B cell (primary cell): ENCODE measurements at regions not wholly inside any gene's neighbourhood (a gene's known extent, or its start where the extent isn't known, plus 50 kb on each side); places are given as distances from the start of the nearest gene placed in this dataset.

Experiments
- ATAC-seq: fragments of 200-7000 bp; cut with Tn5 transposase; one replicate; pipeline ENCODE4 v1.10.0; 2021; ENCODE audit warnings: low read depth, mild to moderate bottlenecking, moderate number of reproducible peaks, moderate library complexity
- CTCF ChIA-PET: fragments of 350-600 bp; sonication (Branson Sonifier 250); formaldehyde crosslinking; loops from one replicate; lab custom pipeline; 2021; ENCODE audit warnings: antibody characterized with exemption, inconsistent platforms; lab: Charles Lee
- POLR2A ChIA-PET: fragments of 350-600 bp; sonication (Branson Sonifier 250); formaldehyde crosslinking; loops from one replicate; lab custom pipeline; 2021; ENCODE audit warnings: antibody characterized with exemption; lab: Charles Lee
- DNase-seq: peaks from one replicate; pipeline ENCODE4 v3.0.0; 2013
- H2AFZ ChIP-seq: 2 replicates; pipeline ENCODE4 v1.6.1; 2012; ENCODE audit warnings: mild to moderate bottlenecking, low read depth, low read length; ENCODE audit not compliant: insufficient read depth, poor library complexity, severe bottlenecking
- H3K27ac ChIP-seq, 2 donors: 1 replicate in 1 of 2; 2 replicates in 1 of 2; pipeline ENCODE4 v1.5.1; 2012 to 2013; ENCODE audit warnings: low read length in 2 of 2, mild to moderate bottlenecking in 2 of 2, moderate library complexity in 1 of 2
- H3K27me3 ChIP-seq, 4 experiments: fragments of 200-600 bp in 1 of 4; sonication (generic) in 1 of 4; replicated peaks in 1 of 4; 1 replicate in 2 of 4; 2 replicates in 2 of 4; pipeline versions ENCODE4 v1.6.1 to v1.7.0; 2013 to 2016; ENCODE audit warnings: low read length in 3 of 4, mild to moderate bottlenecking in 2 of 4, mixed read lengths in 1 of 4, moderate library complexity in 1 of 4; ENCODE audit not compliant: insufficient read depth in 4 of 4, control insufficient read depth in 3 of 4; ENCODE audit errors: control extremely low read depth in 1 of 4
- H3K36me3 ChIP-seq, 2 experiments: replicated peaks in 1 of 2; 1 replicate in 1 of 2; 2 replicates in 1 of 2; pipeline versions ENCODE4 v1.6.1 to v1.7.1; 2013; ENCODE audit warnings: low read length in 1 of 2; ENCODE audit not compliant: insufficient read depth in 2 of 2, control insufficient read depth in 1 of 2; ENCODE audit errors: control extremely low read depth in 1 of 2, extremely low read depth in 1 of 2
- H3K4me1 ChIP-seq, 2 donors: fragments of 200-600 bp in 1 of 2; sonication (generic) in 1 of 2; 1 replicate in 1 of 2; 2 replicates in 1 of 2; pipeline versions ENCODE4 v1.5.1 to v1.6.1; 2013 to 2017; ENCODE audit warnings: low read length in 2 of 2; ENCODE audit not compliant: control insufficient read depth in 2 of 2, insufficient read depth in 2 of 2
- H3K4me2 ChIP-seq: replicated peaks from 2 replicates; pipeline ENCODE3; 2012; ENCODE audit warnings: mild to moderate bottlenecking, low read depth, low read length; ENCODE audit not compliant: poor library complexity, severe bottlenecking
- H3K4me3 ChIP-seq, 5 experiments: fragments of 200-600 bp in 1 of 5; sonication (generic) in 1 of 5; 1 replicate in 3 of 5; 2 replicates in 2 of 5; pipeline versions ENCODE4 v1.5.1 to v1.7.0; 2011 to 2016; ENCODE audit warnings: low read length in 4 of 5, mild to moderate bottlenecking in 4 of 5, low read depth in 2 of 5, control low read depth in 1 of 5, moderate library complexity in 1 of 5; ENCODE audit not compliant: insufficient read depth in 1 of 5; ENCODE audit errors: control extremely low read depth in 1 of 5, extremely low read depth in 1 of 5
- H3K79me2 ChIP-seq: fragments of 200-600 bp; sonication (generic); one replicate; pipeline ENCODE4 v1.6.0; 2016; ENCODE audit warnings: low read length; ENCODE audit not compliant: control insufficient read depth, insufficient read depth
- H3K9ac ChIP-seq: fragments of 200-600 bp; sonication (generic); 2 replicates; pipeline ENCODE4 v1.6.1; 2017; ENCODE audit warnings: mild to moderate bottlenecking, low read length, moderate library complexity
- H3K9me3 ChIP-seq, 3 donors: one replicate each; pipeline versions ENCODE4 v1.6.1 to v1.7.1; 2013; ENCODE audit warnings: low read length in 2 of 3; ENCODE audit not compliant: control insufficient read depth in 2 of 3, insufficient read depth in 1 of 3; ENCODE audit errors: control extremely low read depth in 1 of 3
- H4K20me1 ChIP-seq: 2 replicates; pipeline ENCODE4 v1.6.0; 2012; ENCODE audit warnings: mild to moderate bottlenecking, low read length; ENCODE audit not compliant: insufficient read depth, control insufficient read depth, poor library complexity, severe bottlenecking
- H3K27ac Mint-ChIP-seq: one replicate; pipeline ENCODE4 v1.8.0; 2021; ENCODE audit warnings: mixed read lengths
- H3K27me3 Mint-ChIP-seq: one replicate; pipeline ENCODE4 v1.8.0; 2021; ENCODE audit warnings: mixed read lengths
- H3K4me1 Mint-ChIP-seq: one replicate; pipeline ENCODE4 v1.8.0; 2021; ENCODE audit warnings: mixed read lengths
- H3K4me3 Mint-ChIP-seq: one replicate; pipeline ENCODE4 v1.8.0; 2021; ENCODE audit warnings: mixed read lengths
- H3K9me3 Mint-ChIP-seq: one replicate; pipeline ENCODE4 v1.8.0; 2022; ENCODE audit warnings: mixed read lengths; ENCODE audit not compliant: insufficient read depth
- EZH2 ChIP-seq: IDR thresholded peaks from 2 replicates; pipeline ENCODE4 v1.6.1; 2012; ENCODE audit warnings: borderline replicate concordance, low read depth, mild to moderate bottlenecking, moderate library complexity, low read length; ENCODE audit not compliant: insufficient read depth, poor library complexity, severe bottlenecking
- WGBS: methylation state at CpG from one replicate; pipeline ENCODE4 v1.1.5; 2013; ENCODE audit warnings: missing lambda C conversion rate; ENCODE audit not compliant: insufficient coverage; 5-methylcytosine and 5-hydroxymethylcytosine counted together
- intact Hi-C: fragments of 100-400 bp; cut with micrococcal nuclease; formaldehyde crosslinking; loops from one replicate; pipeline ENCODE4 v1.10.0; 2022
- TF ChIP-seq, protein P1 (sequence below): fragments of 200-600 bp; IDR thresholded peaks from one replicate; pipeline ENCODE4 v1.8.0; 2022; ENCODE audit warnings: antibody characterized with exemption, mild to moderate bottlenecking

DNA sequence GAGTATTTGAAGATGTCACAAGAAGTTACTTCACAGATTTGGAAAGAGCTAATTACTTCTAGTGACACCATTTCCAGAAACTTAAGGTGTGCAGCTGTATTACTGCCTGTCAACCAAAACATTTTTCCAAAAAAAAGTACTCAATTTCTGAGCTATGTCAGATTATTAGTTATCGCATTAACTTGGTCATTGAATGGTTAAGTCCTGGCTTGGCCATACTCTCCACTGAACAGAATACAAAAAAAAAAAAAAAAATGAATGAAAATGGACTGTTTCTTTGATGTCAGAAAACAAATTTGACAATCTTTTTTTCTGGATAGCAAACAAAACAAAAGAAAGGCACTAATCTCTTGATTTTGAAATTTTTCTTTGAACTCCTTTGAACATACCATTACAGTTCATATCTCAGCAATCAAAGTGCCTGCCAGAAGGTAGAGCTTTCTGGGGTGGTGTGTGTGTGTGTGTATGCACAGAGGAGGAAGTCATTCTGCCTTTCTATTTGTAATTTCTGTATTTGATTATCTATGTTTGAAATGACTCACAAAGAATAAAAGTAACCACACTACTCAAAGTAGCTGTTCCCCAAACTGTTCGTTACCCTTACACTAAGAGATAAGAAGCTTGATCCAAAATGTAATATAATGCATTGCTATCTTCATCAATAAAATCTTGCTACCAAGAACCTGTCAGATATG is 210.8 kb upstream of the FUT9 start:
- Histone ChIP-seq H4K20me1 (no peaks in the 10 kb centered on the region), H3K36me3 (no peaks in the 10 kb centered on the region), H3K27me3 (no peaks in the 10 kb centered on the region), H3K79me2 (no peaks in the 10 kb centered on the region), H3K27ac (no peak overlapping the region), H3K9me3 (no peaks in the 10 kb centered on the region), H3K4me1 (no peaks in the 10 kb centered on the region), H2AFZ (no peak overlapping the region), H3K4me3 (no peak overlapping the region), H3K4me2 (no peak overlapping the region), H3K9ac (no peak overlapping the region)
- no CpG with 5 or more reads among the region's 2 CpGs for WGBS
- no peak overlapping the region for H3K4me3 Mint-ChIP-seq
- H3K27me3 Mint-ChIP-seq: no peaks in the 10 kb centered on the region
- DNase-seq (no peak), ATAC-seq (no peak)
- no peaks in the 10 kb centered on the region for H3K4me1 Mint-ChIP-seq
- no peak overlapping the region for H3K27ac Mint-ChIP-seq
- no peaks in the 10 kb centered on the region for H3K9me3 Mint-ChIP-seq
- ChIA-PET POLR2A (no interaction called here), CTCF (interaction anchor here (0.6 kb wide), 1 partner anchor 150 kb away, joined by 8 read pairs; no protein-coding TSS in a partner anchor)
- TF ChIP-seq, protein P1, sequence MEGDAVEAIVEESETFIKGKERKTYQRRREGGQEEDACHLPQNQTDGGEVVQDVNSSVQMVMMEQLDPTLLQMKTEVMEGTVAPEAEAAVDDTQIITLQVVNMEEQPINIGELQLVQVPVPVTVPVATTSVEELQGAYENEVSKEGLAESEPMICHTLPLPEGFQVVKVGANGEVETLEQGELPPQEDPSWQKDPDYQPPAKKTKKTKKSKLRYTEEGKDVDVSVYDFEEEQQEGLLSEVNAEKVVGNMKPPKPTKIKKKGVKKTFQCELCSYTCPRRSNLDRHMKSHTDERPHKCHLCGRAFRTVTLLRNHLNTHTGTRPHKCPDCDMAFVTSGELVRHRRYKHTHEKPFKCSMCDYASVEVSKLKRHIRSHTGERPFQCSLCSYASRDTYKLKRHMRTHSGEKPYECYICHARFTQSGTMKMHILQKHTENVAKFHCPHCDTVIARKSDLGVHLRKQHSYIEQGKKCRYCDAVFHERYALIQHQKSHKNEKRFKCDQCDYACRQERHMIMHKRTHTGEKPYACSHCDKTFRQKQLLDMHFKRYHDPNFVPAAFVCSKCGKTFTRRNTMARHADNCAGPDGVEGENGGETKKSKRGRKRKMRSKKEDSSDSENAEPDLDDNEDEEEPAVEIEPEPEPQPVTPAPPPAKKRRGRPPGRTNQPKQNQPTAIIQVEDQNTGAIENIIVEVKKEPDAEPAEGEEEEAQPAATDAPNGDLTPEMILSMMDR: no peak
- no peak for TF ChIP-seq EZH2
- intact Hi-C loops: no loop called here

DNA sequence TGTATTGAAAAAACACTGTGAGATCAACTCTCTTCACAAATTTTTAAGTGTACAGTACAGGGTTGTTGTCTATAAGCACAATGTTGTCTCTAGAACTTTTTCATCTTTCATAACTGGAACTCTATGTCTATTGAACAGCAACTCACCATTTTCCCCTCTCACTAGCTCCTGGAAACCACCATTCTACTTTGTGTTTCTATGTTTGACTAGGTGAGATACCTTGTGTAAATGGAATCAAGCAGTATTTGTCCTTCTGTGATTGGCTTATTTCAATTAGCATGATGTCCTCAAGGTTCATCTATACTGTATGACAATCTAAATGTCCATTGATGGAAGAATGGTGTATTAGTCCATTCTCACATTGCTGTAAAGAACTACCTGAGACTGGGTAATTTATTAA is 210.1 kb upstream of the FUT9 start:
- intact Hi-C loops: no loop called here
- Histone ChIP-seq H3K4me1 (no peaks in the 10 kb centered on the region), H3K36me3 (no peaks in the 10 kb centered on the region), H3K9me3 (no peaks in the 10 kb centered on the region), H3K4me3 (no peak overlapping the region), H3K9ac (no peak overlapping the region), H3K27ac (no peak overlapping the region), H3K4me2 (no peak overlapping the region), H3K27me3 (no peaks in the 10 kb centered on the region), H2AFZ (no peak overlapping the region), H3K79me2 (no peaks in the 10 kb centered on the region), H4K20me1 (no peaks in the 10 kb centered on the region)
- ChIA-PET CTCF (no interaction called here), POLR2A (no interaction called here)
- DNase-seq (no peak), ATAC-seq (no peak)
- H3K4me3 Mint-ChIP-seq: no peak overlapping the region
- H3K9me3 Mint-ChIP-seq: no peaks in the 10 kb centered on the region
- no peaks in the 10 kb centered on the region for H3K4me1 Mint-ChIP-seq
- H3K27ac Mint-ChIP-seq: no peak overlapping the region
- no peaks in the 10 kb centered on the region for H3K27me3 Mint-ChIP-seq
- TF ChIP-seq EZH2: no peak
- TF ChIP-seq, protein P1: no peak
